ENCODE measurements at regions not wholly inside any gene's neighbourhood (a gene's known extent, or its start where the extent isn't known, plus 50 kb on each side); places are given as distances from the start of the nearest gene placed in this dataset.
"Not testable (repeated sequence)": the region's sequence is repeated elsewhere in the genome, so short reads cannot be mapped to it uniquely, and the experiment has no call there.

- TF ChIP-seq, protein P1, sequence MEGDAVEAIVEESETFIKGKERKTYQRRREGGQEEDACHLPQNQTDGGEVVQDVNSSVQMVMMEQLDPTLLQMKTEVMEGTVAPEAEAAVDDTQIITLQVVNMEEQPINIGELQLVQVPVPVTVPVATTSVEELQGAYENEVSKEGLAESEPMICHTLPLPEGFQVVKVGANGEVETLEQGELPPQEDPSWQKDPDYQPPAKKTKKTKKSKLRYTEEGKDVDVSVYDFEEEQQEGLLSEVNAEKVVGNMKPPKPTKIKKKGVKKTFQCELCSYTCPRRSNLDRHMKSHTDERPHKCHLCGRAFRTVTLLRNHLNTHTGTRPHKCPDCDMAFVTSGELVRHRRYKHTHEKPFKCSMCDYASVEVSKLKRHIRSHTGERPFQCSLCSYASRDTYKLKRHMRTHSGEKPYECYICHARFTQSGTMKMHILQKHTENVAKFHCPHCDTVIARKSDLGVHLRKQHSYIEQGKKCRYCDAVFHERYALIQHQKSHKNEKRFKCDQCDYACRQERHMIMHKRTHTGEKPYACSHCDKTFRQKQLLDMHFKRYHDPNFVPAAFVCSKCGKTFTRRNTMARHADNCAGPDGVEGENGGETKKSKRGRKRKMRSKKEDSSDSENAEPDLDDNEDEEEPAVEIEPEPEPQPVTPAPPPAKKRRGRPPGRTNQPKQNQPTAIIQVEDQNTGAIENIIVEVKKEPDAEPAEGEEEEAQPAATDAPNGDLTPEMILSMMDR (conservative IDR thresholded peaks at IDR 0.05; ENCODE audit: low read depth, low read length) = no peak
- no peak for DNase-seq (ENCODE audit: low read depth)
- H3K4me3 ChIP-seq (ENCODE audit: low read length) = no peak overlapping the region
Measured at GRCh38 chr13:60242043-60242595, 78.4 kb upstream of the DIAPH3 start.

DNA sequence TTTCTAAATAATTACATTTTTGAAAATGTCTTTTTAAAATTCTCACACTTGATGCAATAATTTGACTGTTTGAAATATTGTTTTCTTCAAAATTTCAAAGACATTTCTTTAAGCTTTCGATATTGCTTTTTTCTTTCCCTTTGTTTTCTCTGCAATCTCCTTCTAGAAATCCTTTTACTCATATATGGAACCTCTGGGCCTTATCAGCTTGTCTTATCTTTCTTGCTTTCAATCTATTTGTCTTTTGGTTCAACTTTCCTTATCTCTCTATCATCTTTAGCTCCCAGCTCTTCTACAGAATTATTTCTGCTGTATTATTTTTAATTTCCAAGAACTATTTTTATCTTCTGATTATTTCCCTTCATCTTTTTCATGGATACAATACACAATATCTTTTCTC, 80.7 kb upstream of the DIAPH3 start:
- TF ChIP-seq, protein P1 (conservative IDR thresholded peaks at IDR 0.05; ENCODE audit: low read depth, low read length) = no peak
- H3K4me3 ChIP-seq (ENCODE audit: low read length) = no peak overlapping the region
- DNase-seq (ENCODE audit: low read depth) = no peak

DNA sequence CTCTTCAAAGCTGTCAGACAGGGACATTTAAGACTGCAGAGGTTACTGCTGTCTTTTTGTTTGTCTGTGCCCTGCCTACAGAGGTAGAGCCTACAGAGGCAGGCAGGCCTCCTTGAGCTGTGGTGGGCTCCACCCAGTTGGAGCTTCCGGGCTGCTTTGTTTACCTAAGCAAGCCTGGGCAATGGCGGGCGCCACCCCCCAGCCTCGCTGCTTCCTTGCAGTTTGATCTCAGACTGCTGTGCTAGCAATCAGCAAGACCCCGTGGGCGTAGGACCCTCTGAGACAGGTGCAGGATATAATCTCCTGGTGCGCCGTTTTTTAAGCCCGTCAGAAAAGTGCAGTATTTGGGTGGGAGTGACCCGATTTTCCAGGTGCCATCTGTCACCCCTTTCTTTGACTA, 87.7 kb upstream of the DIAPH3 start:
- not testable (repeated sequence) for DNase-seq (ENCODE audit: low read depth); H3K4me3 ChIP-seq (ENCODE audit: low read length)

DNA sequence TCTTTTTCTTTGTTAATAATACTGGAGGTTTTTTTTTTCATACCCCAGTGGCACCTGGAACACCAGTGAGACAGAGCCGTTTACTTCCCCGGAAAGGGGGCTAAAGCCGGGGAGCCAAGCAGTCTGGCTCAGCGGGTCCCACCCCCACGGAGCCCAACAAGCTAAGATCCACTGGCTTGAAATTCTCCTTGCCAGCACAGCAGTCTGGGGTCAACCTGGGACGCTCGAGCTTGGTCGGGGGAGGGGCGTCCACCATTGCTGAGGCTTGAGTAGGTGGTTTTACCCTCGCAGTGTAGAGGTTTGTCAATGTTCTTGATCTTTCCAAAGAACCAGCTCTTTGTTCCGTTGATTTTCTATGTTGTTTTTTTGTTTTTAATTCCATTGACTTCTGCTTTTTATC, 94.6 kb upstream of the DIAPH3 start:
- TF ChIP-seq, protein P1 (conservative IDR thresholded peaks at IDR 0.05; ENCODE audit: low read depth, low read length) = no peak
- DNase-seq (ENCODE audit: low read depth) = no peak
- H3K4me3 ChIP-seq (ENCODE audit: low read length) = no peak overlapping the region

DNA sequence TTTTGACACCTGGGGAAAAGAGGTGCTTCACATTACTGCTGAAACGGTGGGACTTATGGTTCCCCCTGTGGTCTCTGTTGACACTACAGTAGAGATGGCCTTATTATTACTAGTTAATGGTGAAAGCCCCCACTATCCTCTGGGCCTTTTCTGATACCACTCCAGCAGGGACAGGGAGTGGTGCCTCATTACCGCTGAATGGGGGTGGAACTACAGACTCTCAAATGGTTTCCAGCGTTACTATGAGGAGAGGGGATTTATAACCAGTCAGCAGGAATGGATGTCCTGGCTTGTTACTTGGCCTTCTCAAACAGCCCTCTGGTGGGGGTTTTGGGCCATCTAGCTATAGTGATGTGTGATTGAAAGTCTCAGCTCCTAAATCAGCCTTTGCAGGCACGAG, 96.7 kb upstream of the DIAPH3 start:
- no peak for DNase-seq (ENCODE audit: low read depth)
- H3K4me3 ChIP-seq (ENCODE audit: low read length) = no peak overlapping the region
- TF ChIP-seq, protein P1 (conservative IDR thresholded peaks at IDR 0.05; ENCODE audit: low read depth, low read length) = no peak

GRCh38 chr13:60261432-60262351, 98.0 kb upstream of the DIAPH3 start:
- no peak overlapping the region for H3K4me3 ChIP-seq (ENCODE audit: low read length)
- DNase-seq (ENCODE audit: low read depth) = no peak
- TF ChIP-seq, protein P1 (conservative IDR thresholded peaks at IDR 0.05; ENCODE audit: low read depth, low read length) = no peak

- TF ChIP-seq, protein P1 (conservative IDR thresholded peaks at IDR 0.05; ENCODE audit: low read depth, low read length) = no peak
- DNase-seq (ENCODE audit: low read depth) = no peak
- H3K4me3 ChIP-seq (ENCODE audit: low read length) = no peak overlapping the region
Measured at GRCh38 chr13:60265566-60265965, 101.8 kb upstream of the DIAPH3 start.
